Activated naive CD4-positive, alpha-beta T cell treated with anti-CD3 and anti-CD28 coated beads, Interleukin-2, amount 10 ng/mL, durations not matched to agents 7 days and 5 days (primary cell): ENCODE measurements at regions not wholly inside any gene's neighbourhood (a gene's known extent, or its start where the extent isn't known, plus 50 kb on each side); places are given as distances from the start of the nearest gene placed in this dataset.

Source experiments
- CTCF ChIA-PET: fragments of 350-600 bp; sonication (Branson Sonifier 250); formaldehyde crosslinking; loops from one replicate; lab custom pipeline; 2021; ENCODE audit warnings: antibody characterized with exemption; lab: Charles Lee
- DNase-seq: peaks from one replicate; pipeline ENCODE4 v3.0.0-alpha.2; 2020
- H3K27ac Mint-ChIP-seq: one replicate; pipeline ENCODE4 v1.8.0; 2021; ENCODE audit warnings: mild to moderate bottlenecking, moderate library complexity, mixed read lengths
- H3K27me3 Mint-ChIP-seq: one replicate; pipeline ENCODE4 v1.8.0; 2021; ENCODE audit warnings: mild to moderate bottlenecking, mixed read lengths
- H3K36me3 Mint-ChIP-seq: one replicate; pipeline ENCODE4 v1.8.0; 2021; ENCODE audit warnings: mixed read lengths
- H3K4me1 Mint-ChIP-seq: one replicate; pipeline ENCODE4 v1.8.0; 2021; ENCODE audit warnings: mixed read lengths
- H3K4me3 Mint-ChIP-seq: one replicate; pipeline ENCODE4 v1.8.0; 2021; ENCODE audit warnings: mild to moderate bottlenecking, moderate library complexity, mixed read lengths
- H3K9me3 Mint-ChIP-seq: one replicate; pipeline ENCODE4 v1.8.0; 2021; ENCODE audit warnings: mixed read lengths

DNA sequence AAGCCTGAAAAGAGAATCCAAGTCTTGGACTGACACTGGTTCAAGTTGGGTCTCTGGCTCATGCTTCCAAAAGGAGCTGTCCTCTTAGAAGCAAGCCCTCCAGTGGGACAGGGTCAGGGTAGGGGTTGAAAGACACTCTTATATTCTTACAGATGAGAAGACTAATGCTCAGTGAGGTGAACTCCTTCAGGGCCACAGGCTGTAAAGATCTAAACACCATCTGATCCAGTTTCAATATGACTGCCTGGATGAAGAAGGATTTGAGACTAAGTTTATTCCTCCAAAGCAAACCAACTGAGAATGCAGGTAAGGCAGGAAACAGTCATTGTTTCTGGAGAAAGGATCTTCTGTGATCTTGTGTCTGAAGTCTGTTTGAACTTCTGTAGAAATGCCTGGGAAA is 99.0 kb upstream of the TAB2 start:
- H3K4me3 Mint-ChIP-seq = no peak overlapping the region
- H3K27ac Mint-ChIP-seq = peak overlapping the region; percentile 67
- no peaks in the 10 kb centered on the region for H3K27me3 Mint-ChIP-seq
- H3K4me1 Mint-ChIP-seq = peaks cover 31% of the 10 kb centered on the region
- H3K9me3 Mint-ChIP-seq = peaks cover 17% of the 10 kb centered on the region
- CTCF ChIA-PET = no interaction called here
- peaks cover 45% of the 10 kb centered on the region for H3K36me3 Mint-ChIP-seq
- no peak for DNase-seq

DNA sequence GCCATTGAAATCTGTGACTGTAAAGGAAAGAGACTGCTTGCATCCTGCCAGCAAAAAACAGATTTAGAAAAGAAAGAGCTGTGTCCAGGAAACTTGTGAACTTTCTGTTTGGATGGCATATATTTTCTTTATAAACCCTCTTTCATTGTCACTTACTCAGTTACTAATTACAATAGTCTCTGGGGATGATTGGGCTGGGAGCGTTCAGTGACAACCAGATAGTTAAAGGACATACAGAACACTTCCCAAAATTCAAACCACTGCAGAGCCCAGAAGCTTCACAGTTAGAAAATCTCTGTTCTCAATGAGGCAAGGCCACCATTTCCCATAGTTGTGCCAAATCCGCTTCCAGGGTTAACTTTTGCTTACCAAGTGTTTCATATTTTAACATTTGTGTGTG is 98.6 kb upstream of the TAB2 start:
- Mint-ChIP-seq H3K4me3 (no peak overlapping the region), H3K9me3 (peaks cover 17% of the 10 kb centered on the region), H3K36me3 (peaks cover 50% of the 10 kb centered on the region), H3K4me1 (peaks cover 34% of the 10 kb centered on the region), H3K27ac (peak overlapping the region; percentile 67), H3K27me3 (no peaks in the 10 kb centered on the region)
- no peak for DNase-seq
- CTCF ChIA-PET = interaction anchor here (1.0 kb wide), 1 partner anchor 213 kb away, joined by 3 read pairs; no protein-coding TSS in a partner anchor

- H3K36me3 Mint-ChIP-seq = peaks cover 58% of the 10 kb centered on the region
- no peak overlapping the region for H3K4me3 Mint-ChIP-seq
- no peaks in the 10 kb centered on the region for H3K27me3 Mint-ChIP-seq
- H3K4me1 Mint-ChIP-seq = peaks cover 35% of the 10 kb centered on the region
- CTCF ChIA-PET = interaction anchor here (0.6 to 1.1 kb wide), 2 partner anchors 88 to 156 kb away, joined by 3 read pairs; no protein-coding TSS in a partner anchor
- H3K9me3 Mint-ChIP-seq = peaks cover 17% of the 10 kb centered on the region
- H3K27ac Mint-ChIP-seq = no peak overlapping the region
- no peak for DNase-seq
Observed at GRCh38 chr6:149220882-149221773, 96.4 kb upstream of the TAB2 start.

DNA sequence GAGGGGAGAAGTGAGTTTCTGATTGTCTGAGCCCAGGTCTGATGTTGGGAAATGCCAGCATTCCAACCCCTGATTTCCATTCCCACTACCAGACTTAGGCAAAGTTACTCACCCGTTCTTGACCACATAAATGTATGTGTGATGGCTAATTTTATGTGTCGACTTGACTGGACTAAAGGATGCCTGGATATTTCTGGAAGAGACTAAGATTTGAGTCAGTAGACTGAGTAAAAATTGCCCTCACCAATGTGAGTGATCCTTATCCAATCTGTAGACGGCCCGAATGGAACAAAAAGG is 95.8 kb upstream of the TAB2 start:
- Mint-ChIP-seq H3K36me3 (peaks cover 58% of the 10 kb centered on the region), H3K9me3 (peaks cover 17% of the 10 kb centered on the region), H3K27me3 (no peaks in the 10 kb centered on the region), H3K4me3 (no peak overlapping the region), H3K4me1 (peaks cover 38% of the 10 kb centered on the region), H3K27ac (no peak overlapping the region)
- DNase-seq = no peak
- CTCF ChIA-PET = no interaction called here

DNA sequence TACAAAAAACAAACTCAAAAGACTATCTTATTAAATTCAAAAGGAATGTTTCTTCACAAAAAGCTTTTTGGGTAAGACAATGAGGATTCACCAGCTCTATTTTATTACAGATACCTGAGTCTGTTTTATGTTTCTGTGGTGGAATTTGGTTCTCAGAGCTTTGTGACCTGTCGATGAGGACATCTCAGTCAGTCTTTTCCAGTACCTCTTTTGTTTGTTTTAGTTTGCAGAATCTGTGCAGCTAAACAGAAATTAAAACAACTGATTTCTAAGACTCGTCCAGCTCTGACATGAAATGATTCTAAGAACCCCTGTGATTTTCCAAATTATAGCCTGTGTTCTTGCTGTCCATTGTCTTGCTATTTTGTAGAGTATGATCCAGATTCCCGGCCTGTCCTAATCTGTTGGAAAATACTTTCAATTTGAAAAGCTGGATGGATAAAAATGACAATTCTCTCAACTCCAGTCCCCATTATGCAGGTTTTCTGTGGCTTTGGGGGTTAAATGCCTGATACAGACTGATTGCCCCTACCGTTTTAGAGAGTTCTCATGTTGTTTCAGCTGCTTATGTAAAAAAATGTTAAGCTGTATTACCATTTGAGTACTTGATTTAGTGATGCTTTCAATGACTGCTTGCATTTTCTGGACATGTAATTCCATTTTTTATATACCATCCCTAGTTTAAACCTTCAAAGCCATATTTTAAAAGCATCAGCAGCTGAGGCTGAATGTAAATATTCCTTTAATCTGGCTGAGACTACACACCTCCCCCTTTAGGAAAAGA is 94.2 kb upstream of the TAB2 start:
- DNase-seq = no peak
- Mint-ChIP-seq H3K4me3 (no peak overlapping the region), H3K27ac (no peak overlapping the region), H3K36me3 (peaks cover 58% of the 10 kb centered on the region), H3K4me1 (peaks cover 34% of the 10 kb centered on the region), H3K9me3 (peaks cover 13% of the 10 kb centered on the region), H3K27me3 (no peaks in the 10 kb centered on the region)
- CTCF ChIA-PET = interaction anchor here (0.8 to 1.4 kb wide), 2 partner anchors 10 to 59 kb away, joined by 3 to 4 read pairs; no protein-coding TSS in a partner anchor

DNA sequence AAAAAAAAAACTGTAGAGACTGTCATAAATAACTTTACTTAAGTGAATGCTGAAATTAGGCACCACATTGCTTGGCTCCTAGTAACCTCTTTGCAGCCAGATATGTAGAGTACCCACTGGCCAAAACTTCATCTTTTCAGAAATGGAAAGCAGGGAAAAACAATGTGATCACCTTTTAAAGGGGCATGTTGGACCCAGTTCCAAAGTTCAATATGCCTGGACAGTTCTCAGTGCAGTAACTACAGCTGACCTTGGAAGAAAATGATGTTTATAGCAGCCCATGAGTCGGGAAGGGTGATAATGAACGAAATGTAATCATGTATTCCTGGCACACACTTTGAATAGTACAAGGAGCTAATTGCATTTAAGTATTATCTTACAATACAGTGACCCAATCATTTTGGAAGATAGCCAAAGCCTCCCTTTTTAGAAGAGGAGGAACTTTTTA is 93.6 kb upstream of the TAB2 start:
- CTCF ChIA-PET = no interaction called here
- Mint-ChIP-seq H3K36me3 (peaks cover 56% of the 10 kb centered on the region), H3K27me3 (no peaks in the 10 kb centered on the region), H3K4me3 (no peak overlapping the region), H3K4me1 (peaks cover 27% of the 10 kb centered on the region), H3K9me3 (peaks cover 8% of the 10 kb centered on the region), H3K27ac (no peak overlapping the region)
- DNase-seq = no peak

GRCh38 chr6:149224399-149224798 is 93.1 kb upstream of the TAB2 start:
- CTCF ChIA-PET = no interaction called here
- Mint-ChIP-seq H3K4me1 (peaks cover 24% of the 10 kb centered on the region), H3K27ac (no peak overlapping the region), H3K27me3 (no peaks in the 10 kb centered on the region), H3K4me3 (no peak overlapping the region), H3K9me3 (peaks cover 8% of the 10 kb centered on the region), H3K36me3 (peaks cover 56% of the 10 kb centered on the region)
- DNase-seq = no peak

GRCh38 chr6:149225370-149225769 is 92.1 kb upstream of the TAB2 start:
- Mint-ChIP-seq H3K36me3 (peaks cover 59% of the 10 kb centered on the region), H3K9me3 (peaks cover 2% of the 10 kb centered on the region), H3K4me1 (peaks cover 24% of the 10 kb centered on the region), H3K27me3 (no peaks in the 10 kb centered on the region), H3K27ac (no peak overlapping the region), H3K4me3 (no peak overlapping the region)
- DNase-seq = no peak
- CTCF ChIA-PET = no interaction called here

DNA sequence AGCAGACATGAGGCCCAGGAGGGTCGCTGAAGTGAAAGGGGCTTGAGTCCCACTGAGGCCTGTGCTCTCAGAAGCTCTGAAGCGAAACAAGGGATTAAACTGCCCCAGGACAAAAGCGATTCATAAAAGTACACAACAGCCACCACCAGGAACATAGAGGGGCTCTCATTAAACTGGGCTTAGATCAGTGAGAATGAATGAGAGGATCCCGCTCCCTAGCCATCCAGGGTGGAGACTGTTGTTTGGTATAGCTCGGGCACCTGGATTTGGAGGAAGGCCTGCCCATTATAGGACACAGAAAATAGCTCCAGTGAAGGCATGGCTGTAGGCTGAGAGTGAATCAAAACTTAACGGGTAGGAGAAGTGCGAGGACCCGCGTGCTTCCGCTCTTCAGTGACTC is 91.6 kb upstream of the TAB2 start:
- CTCF ChIA-PET = interaction anchor here (0.9 kb wide), 1 partner anchor 10 kb away, joined by 4 read pairs; no protein-coding TSS in a partner anchor
- no peak overlapping the region for H3K27ac Mint-ChIP-seq

GRCh38 chr6:149227796-149228195 is 89.7 kb upstream of the TAB2 start:
- CTCF ChIA-PET = no interaction called here
- Mint-ChIP-seq H3K9me3 (peaks cover 2% of the 10 kb centered on the region), H3K27ac (no peak overlapping the region), H3K36me3 (peaks cover 60% of the 10 kb centered on the region), H3K27me3 (no peaks in the 10 kb centered on the region), H3K4me3 (no peak overlapping the region), H3K4me1 (peaks cover 44% of the 10 kb centered on the region)
- no peak for DNase-seq

More for the DNA sequence above, 91.6 kb upstream of the TAB2 start:
- Mint-ChIP-seq H3K27me3 (no peaks in the 10 kb centered on the region), H3K9me3 (peaks cover 2% of the 10 kb centered on the region), H3K36me3 (peaks cover 61% of the 10 kb centered on the region), H3K4me3 (no peak overlapping the region), H3K4me1 (peaks cover 28% of the 10 kb centered on the region)
- DNase-seq = no peak

GRCh38 chr6:149228311-149228955 is 89.1 kb upstream of the TAB2 start:
- Mint-ChIP-seq H3K4me3 (no peak overlapping the region), H3K36me3 (peaks cover 60% of the 10 kb centered on the region), H3K9me3 (peaks cover 2% of the 10 kb centered on the region), H3K27ac (no peak overlapping the region), H3K27me3 (no peaks in the 10 kb centered on the region), H3K4me1 (peaks cover 50% of the 10 kb centered on the region)
- no peak for DNase-seq
- CTCF ChIA-PET = interaction anchor here (0.8 kb wide), 1 partner anchor 204 kb away, joined by 3 read pairs; no protein-coding TSS in a partner anchor

GRCh38 chr6:149229096-149229495 is 88.4 kb upstream of the TAB2 start:
- no peak for DNase-seq
- H3K27me3 Mint-ChIP-seq = no peaks in the 10 kb centered on the region
- H3K36me3 Mint-ChIP-seq = peaks cover 55% of the 10 kb centered on the region
- H3K27ac Mint-ChIP-seq = no peak overlapping the region
- peaks cover 2% of the 10 kb centered on the region for H3K9me3 Mint-ChIP-seq
- CTCF ChIA-PET = interaction anchor here (0.8 kb wide), 1 partner anchor 203 kb away, joined by 3 read pairs; no protein-coding TSS in a partner anchor
- no peak overlapping the region for H3K4me3 Mint-ChIP-seq
- peaks cover 53% of the 10 kb centered on the region for H3K4me1 Mint-ChIP-seq

GRCh38 chr6:149230712-149231460 is 86.6 kb upstream of the TAB2 start:
- H3K27ac Mint-ChIP-seq = no peak overlapping the region
- H3K27me3 Mint-ChIP-seq = no peaks in the 10 kb centered on the region
- no peak for DNase-seq
- H3K9me3 Mint-ChIP-seq = peaks cover 7% of the 10 kb centered on the region
- H3K4me3 Mint-ChIP-seq = no peak overlapping the region
- H3K36me3 Mint-ChIP-seq = peaks cover 57% of the 10 kb centered on the region
- H3K4me1 Mint-ChIP-seq = peaks cover 67% of the 10 kb centered on the region
- CTCF ChIA-PET = interaction anchor here (0.8 to 1.1 kb wide), 2 partner anchors 49 to 195 kb away, joined by 3 read pairs; no protein-coding TSS in a partner anchor
